Endothelial cell (in vitro differentiated cells): ENCODE measurements at regions not wholly inside any gene's neighbourhood (a gene's known extent, or its start where the extent isn't known, plus 50 kb on each side); places are given as distances from the start of the nearest gene placed in this dataset.

ENCODE experiments used
- DNase-seq: peaks from one replicate; pipeline ENCODE4 v3.0.0; 2021; ENCODE audit warnings: low spot score
- H3K27ac Mint-ChIP-seq: one replicate; pipeline ENCODE4 v1.8.0; 2021; ENCODE audit warnings: mixed read lengths, inconsistent platforms; ENCODE audit not compliant: unreplicated experiment
- H3K27me3 Mint-ChIP-seq: one replicate; pipeline ENCODE4 v1.8.0; 2021; ENCODE audit warnings: mild to moderate bottlenecking, moderate library complexity, mixed read lengths, inconsistent platforms; ENCODE audit not compliant: unreplicated experiment
- H3K36me3 Mint-ChIP-seq: one replicate; pipeline ENCODE4 v1.8.0; 2021; ENCODE audit warnings: mild to moderate bottlenecking, low read depth, mixed read lengths, inconsistent platforms; ENCODE audit not compliant: unreplicated experiment
- H3K4me1 Mint-ChIP-seq: one replicate; pipeline ENCODE4 v1.8.0; 2021; ENCODE audit warnings: mild to moderate bottlenecking, mixed read lengths, inconsistent platforms; ENCODE audit not compliant: unreplicated experiment
- H3K4me3 Mint-ChIP-seq: one replicate; pipeline ENCODE4 v1.8.0; 2021; ENCODE audit warnings: mild to moderate bottlenecking, mixed read lengths, inconsistent platforms; ENCODE audit not compliant: unreplicated experiment
- H3K9me3 Mint-ChIP-seq: one replicate; pipeline ENCODE4 v1.8.0; 2021; ENCODE audit warnings: mixed read lengths, inconsistent platforms; ENCODE audit not compliant: unreplicated experiment
- CTCF ChIP-seq: fragments of 200-600 bp; sonication (generic); IDR thresholded peaks from one replicate; pipeline ENCODE4 v1.5.0; 2021; ENCODE audit warnings: antibody characterized with exemption; ENCODE audit not compliant: unreplicated experiment

- H3K4me1 Mint-ChIP-seq = no peaks in the 10 kb centered on the region
- no peaks in the 10 kb centered on the region for H3K36me3 Mint-ChIP-seq
- no peak for DNase-seq
- H3K27ac Mint-ChIP-seq = no peak overlapping the region
- no peaks in the 10 kb centered on the region for H3K9me3 Mint-ChIP-seq
- TF ChIP-seq CTCF = no peak
- H3K27me3 Mint-ChIP-seq = no peaks in the 10 kb centered on the region
- no peak overlapping the region for H3K4me3 Mint-ChIP-seq
These were observed 212.8 kb downstream of the ZNF365 start for GRCh38 chr10:62587011-62587410.

GRCh38 chr10:62588116-62588515 is 213.9 kb downstream of the ZNF365 start:
- no peaks in the 10 kb centered on the region for H3K36me3 Mint-ChIP-seq
- no peaks in the 10 kb centered on the region for H3K27me3 Mint-ChIP-seq
- TF ChIP-seq CTCF = no peak
- DNase-seq = no peak
- no peak overlapping the region for H3K4me3 Mint-ChIP-seq
- no peaks in the 10 kb centered on the region for H3K9me3 Mint-ChIP-seq
- no peaks in the 10 kb centered on the region for H3K4me1 Mint-ChIP-seq
- H3K27ac Mint-ChIP-seq = no peak overlapping the region

GRCh38 chr10:62589689-62590088 is 214.8 kb upstream of the ADO start:
- no peak overlapping the region for H3K4me3 Mint-ChIP-seq
- no peaks in the 10 kb centered on the region for H3K9me3 Mint-ChIP-seq
- no peak for DNase-seq
- no peak for TF ChIP-seq CTCF
- H3K36me3 Mint-ChIP-seq = no peaks in the 10 kb centered on the region
- no peaks in the 10 kb centered on the region for H3K27me3 Mint-ChIP-seq
- no peak overlapping the region for H3K27ac Mint-ChIP-seq
- H3K4me1 Mint-ChIP-seq = peaks cover 3% of the 10 kb centered on the region

GRCh38 chr10:62590306-62590705 is 214.2 kb upstream of the ADO start:
- no peak overlapping the region for H3K27ac Mint-ChIP-seq

GRCh38 chr10:62594093-62594520 is 210.4 kb upstream of the ADO start:
- H3K4me1 Mint-ChIP-seq = peaks cover 3% of the 10 kb centered on the region
- H3K27ac Mint-ChIP-seq = no peak overlapping the region
- no peaks in the 10 kb centered on the region for H3K9me3 Mint-ChIP-seq
- H3K36me3 Mint-ChIP-seq = no peaks in the 10 kb centered on the region
- H3K4me3 Mint-ChIP-seq = no peak overlapping the region
- peak; percentile 62 for DNase-seq
- peak; percentile 75 for TF ChIP-seq CTCF
- no peaks in the 10 kb centered on the region for H3K27me3 Mint-ChIP-seq

More at GRCh38 chr10:62590306-62590705, 214.2 kb upstream of the ADO start:
- DNase-seq = no peak
- Mint-ChIP-seq H3K27me3 (no peaks in the 10 kb centered on the region), H3K4me3 (no peak overlapping the region), H3K9me3 (no peaks in the 10 kb centered on the region), H3K4me1 (peaks cover 3% of the 10 kb centered on the region), H3K36me3 (no peaks in the 10 kb centered on the region)
- TF ChIP-seq CTCF = no peak
